CD4-positive, alpha-beta T cell (primary cell): ENCODE measurements at regions not wholly inside any gene's neighbourhood (a gene's known extent, or its start where the extent isn't known, plus 50 kb on each side); places are given as distances from the start of the nearest gene placed in this dataset.
A peak's percentile ranks its signal among the peaks of the same experiment; 100 is the strongest.

Experiments used
- ATAC-seq: fragments of 200-7000 bp; cut with Tn5 transposase; one replicate; pipeline ENCODE4 v1.10.0; 2022; ENCODE audit warnings: mild to moderate bottlenecking; ENCODE audit not compliant: poor library complexity
- CTCF ChIA-PET: fragments of 350-600 bp; sonication (Branson Sonifier 250); formaldehyde crosslinking; loops from one replicate; lab custom pipeline; 2021; ENCODE audit warnings: antibody characterized with exemption, inconsistent platforms; lab: Charles Lee
- POLR2A ChIA-PET: fragments of 350-600 bp; sonication (Branson Sonifier 250); formaldehyde crosslinking; loops from one replicate; lab custom pipeline; 2021; ENCODE audit warnings: antibody characterized with exemption, inconsistent platforms; lab: Charles Lee
- DNase-seq, 14 experiments: peaks; one replicate each; pipeline ENCODE4 v3.0.0-alpha.2; 2013 to 2020; ENCODE audit warnings: mixed read lengths in 2 of 14
- H3K27ac ChIP-seq, 2 donors: one replicate each; pipeline versions ENCODE4 v1.5.1 to v1.7.0; 2013; ENCODE audit warnings: low read length in 2 of 2, low read depth in 1 of 2, mild to moderate bottlenecking in 1 of 2
- H3K27me3 ChIP-seq, 2 experiments: 1 replicate in 1 of 2; 2 replicates in 1 of 2; pipeline versions ENCODE4 v1.6.1 to v1.7.0; 2013; ENCODE audit warnings: low read length in 2 of 2, control low read depth in 1 of 2, mild to moderate bottlenecking in 1 of 2, moderate library complexity in 1 of 2; ENCODE audit not compliant: insufficient read depth in 2 of 2, control insufficient read depth in 1 of 2
- H3K36me3 ChIP-seq: one replicate; pipeline ENCODE4 v1.6.1; 2013; ENCODE audit warnings: low read length, control low read depth; ENCODE audit not compliant: insufficient read depth
- H3K4me1 ChIP-seq: one replicate; pipeline ENCODE4 v1.6.1; 2013; ENCODE audit warnings: low read length, control low read depth; ENCODE audit not compliant: insufficient read depth
- H3K4me3 ChIP-seq: one replicate; pipeline ENCODE4 v1.5.1; 2013; ENCODE audit warnings: mild to moderate bottlenecking, low read length, moderate library complexity
- H3K9me3 ChIP-seq, 2 experiments: 1 replicate in 1 of 2; 2 replicates in 1 of 2; pipeline versions ENCODE4 v1.6.1 to v1.7.0; 2013; ENCODE audit warnings: low read length in 2 of 2, mild to moderate bottlenecking in 2 of 2, control low read depth in 1 of 2, moderate library complexity in 1 of 2; ENCODE audit not compliant: control insufficient read depth in 1 of 2, insufficient read depth in 1 of 2
- H3K27ac Mint-ChIP-seq: one replicate; pipeline ENCODE4 v1.8.0; 2020; ENCODE audit warnings: mixed read lengths
- H3K27me3 Mint-ChIP-seq: one replicate; pipeline ENCODE4 v1.8.0; 2021; ENCODE audit warnings: mixed read lengths
- H3K36me3 Mint-ChIP-seq: one replicate; pipeline ENCODE4 v1.8.0; 2021; ENCODE audit warnings: low read depth, mixed read lengths
- H3K4me1 Mint-ChIP-seq: one replicate; pipeline ENCODE4 v1.8.0; 2021; ENCODE audit warnings: low read depth, mixed read lengths
- H3K4me3 Mint-ChIP-seq: one replicate; pipeline ENCODE4 v1.8.0; 2020; ENCODE audit warnings: mild to moderate bottlenecking, mixed read lengths
- H3K9me3 Mint-ChIP-seq: one replicate; pipeline ENCODE4 v1.8.0; 2020; ENCODE audit warnings: mixed read lengths
- CTCF ChIP-seq: fragments of 200-600 bp; IDR thresholded peaks from one replicate; pipeline ENCODE4 v1.8.0; 2022; ENCODE audit warnings: antibody characterized with exemption, mild to moderate bottlenecking
- intact Hi-C, 2 experiments: fragments of 100-400 bp; cut with DNase I in 1 of 2; cut with micrococcal nuclease in 1 of 2; formaldehyde crosslinking; loops; one replicate each; pipeline versions ENCODE4 v1.15.1 to v1.9.0; 2023 to 2025; cut with DNase I, micrococcal nuclease

- peaks cover 15% of the 10 kb centered on the region for H3K4me1 ChIP-seq
- peaks cover 5% of the 10 kb centered on the region for H3K4me1 Mint-ChIP-seq
- POLR2A ChIA-PET, result no interaction called here
- no peak overlapping the region for H3K27ac ChIP-seq
- no peaks in the 10 kb centered on the region for H3K36me3 Mint-ChIP-seq
- peaks cover 0 to 7% of the 10 kb centered on the region in 2 experiments for H3K9me3 ChIP-seq
- H3K4me3 ChIP-seq, result peak overlapping the region; percentile 49
- peaks cover 35% of the 10 kb centered on the region for H3K27me3 Mint-ChIP-seq
- no peaks in the 10 kb centered on the region for H3K36me3 ChIP-seq
- ATAC-seq (peak; percentile 99), DNase-seq (peak; percentile 41 to 82 (median 60))
- H3K27ac Mint-ChIP-seq, result no peak overlapping the region
- CTCF ChIA-PET, result interaction anchor here (0.8 to 2.6 kb wide), 11 partner anchors 9 to 537 kb away, joined by 3 to 25 read pairs (median 4); no protein-coding TSS in a partner anchor
- TF ChIP-seq CTCF, result peak; percentile 83
- no peaks in the 10 kb centered on the region for H3K9me3 Mint-ChIP-seq
- peaks cover 5 to 10% of the 10 kb centered on the region in 2 experiments for H3K27me3 ChIP-seq
- H3K4me3 Mint-ChIP-seq, result peak overlapping the region; percentile 71
- intact Hi-C loops, result loop anchor here (1.0 to 5.0 kb wide), 2 partner anchors 537 to 539 kb away; no protein-coding TSS in a partner anchor
Measured at GRCh38 chr10:77710759-77711682, 73.4 kb upstream of the KCNMA1 start.

- ChIA-PET POLR2A (no interaction called here), CTCF (interaction anchor here (1.1 to 2.6 kb wide), 3 partner anchors 10 to 127 kb away, joined by 3 to 25 read pairs (median 3); no protein-coding TSS in a partner anchor)
- H3K36me3 ChIP-seq, result no peaks in the 10 kb centered on the region
- DNase-seq, result peak in 2 of 14 experiments; percentile 12 to 23
- H3K4me1 ChIP-seq, result peaks cover 15% of the 10 kb centered on the region
- no peaks in the 10 kb centered on the region for H3K36me3 Mint-ChIP-seq
- intact Hi-C loops, result loop anchor here in 1 of 2 experiments (5.0 kb wide), 1 partner anchor 538 kb away; no protein-coding TSS in a partner anchor
- no peak overlapping the region for H3K4me3 ChIP-seq
- peaks cover 5 to 10% of the 10 kb centered on the region in 2 experiments for H3K27me3 ChIP-seq
- H3K27me3 Mint-ChIP-seq, result peaks cover 44% of the 10 kb centered on the region
- peaks cover 0 to 7% of the 10 kb centered on the region in 2 experiments for H3K9me3 ChIP-seq
- no peak overlapping the region for H3K27ac ChIP-seq
- TF ChIP-seq CTCF, result no peak
- H3K4me3 Mint-ChIP-seq, result no peak overlapping the region
- no peak overlapping the region for H3K27ac Mint-ChIP-seq
- H3K9me3 Mint-ChIP-seq, result no peaks in the 10 kb centered on the region
- ATAC-seq, result no peak
- peaks cover 5% of the 10 kb centered on the region for H3K4me1 Mint-ChIP-seq
Measured at GRCh38 chr10:77710081-77710551, 72.5 kb upstream of the KCNMA1 start.

GRCh38 chr10:77707570-77707969 lies 70.0 kb upstream of the KCNMA1 start:
- Mint-ChIP-seq H3K27ac (no peak overlapping the region), H3K4me3 (no peak overlapping the region), H3K4me1 (peaks cover 5% of the 10 kb centered on the region), H3K9me3 (no peaks in the 10 kb centered on the region), H3K36me3 (no peaks in the 10 kb centered on the region), H3K27me3 (peaks cover 39% of the 10 kb centered on the region)
- Histone ChIP-seq H3K36me3 (no peaks in the 10 kb centered on the region), H3K27ac (no peak overlapping the region), H3K27me3 (peaks cover 5 to 10% of the 10 kb centered on the region in 2 experiments), H3K4me1 (peaks cover 15% of the 10 kb centered on the region), H3K4me3 (no peak overlapping the region), H3K9me3 (peaks cover 0 to 7% of the 10 kb centered on the region in 2 experiments)
- CTCF ChIA-PET, result no interaction called here
- no peak for TF ChIP-seq CTCF
- ATAC-seq (no peak), DNase-seq (no peak)
- intact Hi-C loops, result no loop called here
- POLR2A ChIA-PET, result no interaction called here
